CD4-positive, alpha-beta T cell (primary cell): ENCODE measurements at regions not wholly inside any gene's neighbourhood (a gene's known extent, or its start where the extent isn't known, plus 50 kb on each side); places are given as distances from the start of the nearest gene placed in this dataset.

Experiments
- ATAC-seq: fragments of 200-7000 bp; cut with Tn5 transposase; one replicate; pipeline ENCODE4 v1.10.0; 2022; ENCODE audit warnings: mild to moderate bottlenecking; ENCODE audit not compliant: poor library complexity
- CTCF ChIA-PET: fragments of 350-600 bp; sonication (Branson Sonifier 250); formaldehyde crosslinking; loops from one replicate; lab custom pipeline; 2021; ENCODE audit warnings: antibody characterized with exemption, inconsistent platforms; lab: Charles Lee
- POLR2A ChIA-PET: fragments of 350-600 bp; sonication (Branson Sonifier 250); formaldehyde crosslinking; loops from one replicate; lab custom pipeline; 2021; ENCODE audit warnings: antibody characterized with exemption, inconsistent platforms; lab: Charles Lee
- DNase-seq, 14 experiments: peaks; one replicate each; pipeline ENCODE4 v3.0.0-alpha.2; 2013 to 2020; ENCODE audit warnings: mixed read lengths in 2 of 14
- H3K27ac ChIP-seq, 2 donors: one replicate each; pipeline versions ENCODE4 v1.5.1 to v1.7.0; 2013; ENCODE audit warnings: low read length in 2 of 2, low read depth in 1 of 2, mild to moderate bottlenecking in 1 of 2
- H3K27me3 ChIP-seq, 2 experiments: 1 replicate in 1 of 2; 2 replicates in 1 of 2; pipeline versions ENCODE4 v1.6.1 to v1.7.0; 2013; ENCODE audit warnings: low read length in 2 of 2, control low read depth in 1 of 2, mild to moderate bottlenecking in 1 of 2, moderate library complexity in 1 of 2; ENCODE audit not compliant: insufficient read depth in 2 of 2, control insufficient read depth in 1 of 2
- H3K36me3 ChIP-seq: one replicate; pipeline ENCODE4 v1.6.1; 2013; ENCODE audit warnings: low read length, control low read depth; ENCODE audit not compliant: insufficient read depth
- H3K4me1 ChIP-seq: one replicate; pipeline ENCODE4 v1.6.1; 2013; ENCODE audit warnings: low read length, control low read depth; ENCODE audit not compliant: insufficient read depth
- H3K4me3 ChIP-seq: one replicate; pipeline ENCODE4 v1.5.1; 2013; ENCODE audit warnings: mild to moderate bottlenecking, low read length, moderate library complexity
- H3K9me3 ChIP-seq, 2 experiments: 1 replicate in 1 of 2; 2 replicates in 1 of 2; pipeline versions ENCODE4 v1.6.1 to v1.7.0; 2013; ENCODE audit warnings: low read length in 2 of 2, mild to moderate bottlenecking in 2 of 2, control low read depth in 1 of 2, moderate library complexity in 1 of 2; ENCODE audit not compliant: control insufficient read depth in 1 of 2, insufficient read depth in 1 of 2
- H3K27ac Mint-ChIP-seq: one replicate; pipeline ENCODE4 v1.8.0; 2020; ENCODE audit warnings: mixed read lengths
- H3K27me3 Mint-ChIP-seq: one replicate; pipeline ENCODE4 v1.8.0; 2021; ENCODE audit warnings: mixed read lengths
- H3K36me3 Mint-ChIP-seq: one replicate; pipeline ENCODE4 v1.8.0; 2021; ENCODE audit warnings: low read depth, mixed read lengths
- H3K4me1 Mint-ChIP-seq: one replicate; pipeline ENCODE4 v1.8.0; 2021; ENCODE audit warnings: low read depth, mixed read lengths
- H3K4me3 Mint-ChIP-seq: one replicate; pipeline ENCODE4 v1.8.0; 2020; ENCODE audit warnings: mild to moderate bottlenecking, mixed read lengths
- H3K9me3 Mint-ChIP-seq: one replicate; pipeline ENCODE4 v1.8.0; 2020; ENCODE audit warnings: mixed read lengths
- intact Hi-C, 2 experiments: fragments of 100-400 bp; cut with DNase I in 1 of 2; cut with micrococcal nuclease in 1 of 2; formaldehyde crosslinking; loops; one replicate each; pipeline versions ENCODE4 v1.15.1 to v1.9.0; 2023 to 2025; cut with DNase I, micrococcal nuclease
- TF ChIP-seq, protein P1 (sequence below): fragments of 200-600 bp; IDR thresholded peaks from one replicate; pipeline ENCODE4 v1.8.0; 2022; ENCODE audit warnings: antibody characterized with exemption, mild to moderate bottlenecking

DNA sequence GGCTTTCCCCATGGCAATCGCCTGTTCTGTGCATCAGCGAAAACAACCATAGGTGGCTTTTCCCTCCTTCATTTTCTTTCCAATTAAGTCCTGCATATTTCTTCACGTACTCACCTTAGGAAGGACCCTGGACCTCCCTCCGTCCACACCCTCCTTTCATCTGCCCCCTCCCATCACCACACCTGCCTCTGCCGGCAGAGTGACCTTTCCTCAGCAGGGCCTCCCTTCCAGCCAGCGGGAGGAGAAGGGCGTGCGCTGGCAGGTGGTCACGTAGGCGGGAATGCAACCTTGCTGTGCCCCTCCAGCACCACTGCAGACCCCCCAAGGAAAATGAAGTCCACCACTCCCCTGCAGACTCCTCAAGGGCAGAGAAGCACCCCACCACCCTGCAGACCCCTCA lies 61.1 kb downstream of the GSX1 start:
- no peak overlapping the region for H3K27ac Mint-ChIP-seq

DNA sequence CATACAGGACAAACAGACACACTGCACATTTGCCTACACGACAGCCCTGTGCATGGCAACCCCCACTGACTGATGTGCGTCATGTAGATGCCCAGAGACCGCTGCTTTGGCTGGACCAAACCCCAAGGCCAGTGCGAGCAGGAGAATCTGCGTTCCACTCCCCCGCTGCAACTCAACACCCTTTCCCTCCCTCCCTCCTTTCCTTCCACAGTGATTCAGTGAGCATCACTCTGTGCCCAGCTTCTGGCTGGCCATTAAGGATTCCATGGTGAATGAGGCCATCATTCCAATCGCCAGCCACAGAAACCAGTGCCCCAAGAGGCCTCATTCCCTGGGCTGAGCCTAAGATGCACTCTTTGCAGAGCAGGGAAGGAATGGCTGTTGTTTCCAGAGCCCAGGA lies 61.6 kb downstream of the GSX1 start:
- Histone ChIP-seq H3K9me3 (no peaks in the 10 kb centered on the region), H3K27ac (no peak overlapping the region), H3K4me3 (no peak overlapping the region), H3K4me1 (no peaks in the 10 kb centered on the region), H3K36me3 (no peaks in the 10 kb centered on the region), H3K27me3 (peaks cover 4 to 8% of the 10 kb centered on the region in 2 experiments)
- Mint-ChIP-seq H3K27me3 (peaks cover 78% of the 10 kb centered on the region), H3K4me1 (no peaks in the 10 kb centered on the region), H3K4me3 (no peak overlapping the region), H3K36me3 (no peaks in the 10 kb centered on the region), H3K9me3 (no peaks in the 10 kb centered on the region), H3K27ac (no peak overlapping the region)
- DNase-seq, result no peak
- TF ChIP-seq, protein P1, sequence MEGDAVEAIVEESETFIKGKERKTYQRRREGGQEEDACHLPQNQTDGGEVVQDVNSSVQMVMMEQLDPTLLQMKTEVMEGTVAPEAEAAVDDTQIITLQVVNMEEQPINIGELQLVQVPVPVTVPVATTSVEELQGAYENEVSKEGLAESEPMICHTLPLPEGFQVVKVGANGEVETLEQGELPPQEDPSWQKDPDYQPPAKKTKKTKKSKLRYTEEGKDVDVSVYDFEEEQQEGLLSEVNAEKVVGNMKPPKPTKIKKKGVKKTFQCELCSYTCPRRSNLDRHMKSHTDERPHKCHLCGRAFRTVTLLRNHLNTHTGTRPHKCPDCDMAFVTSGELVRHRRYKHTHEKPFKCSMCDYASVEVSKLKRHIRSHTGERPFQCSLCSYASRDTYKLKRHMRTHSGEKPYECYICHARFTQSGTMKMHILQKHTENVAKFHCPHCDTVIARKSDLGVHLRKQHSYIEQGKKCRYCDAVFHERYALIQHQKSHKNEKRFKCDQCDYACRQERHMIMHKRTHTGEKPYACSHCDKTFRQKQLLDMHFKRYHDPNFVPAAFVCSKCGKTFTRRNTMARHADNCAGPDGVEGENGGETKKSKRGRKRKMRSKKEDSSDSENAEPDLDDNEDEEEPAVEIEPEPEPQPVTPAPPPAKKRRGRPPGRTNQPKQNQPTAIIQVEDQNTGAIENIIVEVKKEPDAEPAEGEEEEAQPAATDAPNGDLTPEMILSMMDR, result no peak
- ChIA-PET POLR2A (no interaction called here), CTCF (no interaction called here)
- intact Hi-C loops, result no loop called here
- ATAC-seq, result no peak

More for the DNA sequence above, 61.1 kb downstream of the GSX1 start:
- TF ChIP-seq, protein P1, result no peak
- H3K36me3 ChIP-seq, result no peaks in the 10 kb centered on the region
- CTCF ChIA-PET, result no interaction called here
- H3K27me3 ChIP-seq, result peaks cover 8 to 9% of the 10 kb centered on the region in 2 experiments
- Mint-ChIP-seq H3K36me3 (no peaks in the 10 kb centered on the region), H3K4me3 (no peak overlapping the region), H3K27me3 (peaks cover 81% of the 10 kb centered on the region), H3K4me1 (no peaks in the 10 kb centered on the region), H3K9me3 (no peaks in the 10 kb centered on the region)
- no peak for DNase-seq
- POLR2A ChIA-PET, result no interaction called here
- H3K4me1 ChIP-seq, result no peaks in the 10 kb centered on the region
- no peak overlapping the region for H3K27ac ChIP-seq
- H3K4me3 ChIP-seq, result no peak overlapping the region
- intact Hi-C loops, result no loop called here
- no peaks in the 10 kb centered on the region for H3K9me3 ChIP-seq
- ATAC-seq, result no peak

DNA sequence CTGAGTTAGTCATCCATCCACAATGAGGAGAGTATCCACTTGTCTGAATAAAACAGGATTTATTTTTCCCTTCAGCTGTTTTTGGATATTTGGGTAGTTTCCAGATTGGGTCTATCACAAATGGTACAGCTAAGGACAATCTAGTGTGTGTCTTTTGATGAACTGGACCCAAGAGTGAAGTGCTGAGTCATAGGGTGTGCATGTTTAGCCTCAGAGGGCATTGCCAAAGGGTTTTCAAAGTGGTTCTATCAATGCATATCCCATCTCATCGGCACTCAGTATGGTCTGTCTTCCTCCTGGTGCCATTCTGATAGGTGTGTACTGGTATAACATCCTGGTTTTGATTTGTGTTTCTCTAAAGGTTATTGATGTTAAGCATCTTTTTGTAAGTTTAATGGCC lies 62.3 kb downstream of the GSX1 start:
- POLR2A ChIA-PET, result no interaction called here
- Mint-ChIP-seq H3K27ac (no peak overlapping the region), H3K27me3 (peaks cover 71% of the 10 kb centered on the region), H3K4me3 (no peak overlapping the region), H3K36me3 (no peaks in the 10 kb centered on the region), H3K9me3 (no peaks in the 10 kb centered on the region), H3K4me1 (no peaks in the 10 kb centered on the region)
- no peak overlapping the region for H3K4me3 ChIP-seq
- H3K27ac ChIP-seq, result no peak overlapping the region
- H3K4me1 ChIP-seq, result no peaks in the 10 kb centered on the region
- TF ChIP-seq, protein P1, result no peak
- intact Hi-C loops, result no loop called here
- H3K27me3 ChIP-seq, result peaks cover 4 to 10% of the 10 kb centered on the region in 2 experiments
- no peaks in the 10 kb centered on the region for H3K36me3 ChIP-seq
- no peaks in the 10 kb centered on the region for H3K9me3 ChIP-seq
- no peak for ATAC-seq
- no peak for DNase-seq
- CTCF ChIA-PET, result no interaction called here
